ENCODE measurements at regions not wholly inside any gene's neighbourhood (a gene's known extent, or its start where the extent isn't known, plus 50 kb on each side); places are given as distances from the start of the nearest gene placed in this dataset.

DNA sequence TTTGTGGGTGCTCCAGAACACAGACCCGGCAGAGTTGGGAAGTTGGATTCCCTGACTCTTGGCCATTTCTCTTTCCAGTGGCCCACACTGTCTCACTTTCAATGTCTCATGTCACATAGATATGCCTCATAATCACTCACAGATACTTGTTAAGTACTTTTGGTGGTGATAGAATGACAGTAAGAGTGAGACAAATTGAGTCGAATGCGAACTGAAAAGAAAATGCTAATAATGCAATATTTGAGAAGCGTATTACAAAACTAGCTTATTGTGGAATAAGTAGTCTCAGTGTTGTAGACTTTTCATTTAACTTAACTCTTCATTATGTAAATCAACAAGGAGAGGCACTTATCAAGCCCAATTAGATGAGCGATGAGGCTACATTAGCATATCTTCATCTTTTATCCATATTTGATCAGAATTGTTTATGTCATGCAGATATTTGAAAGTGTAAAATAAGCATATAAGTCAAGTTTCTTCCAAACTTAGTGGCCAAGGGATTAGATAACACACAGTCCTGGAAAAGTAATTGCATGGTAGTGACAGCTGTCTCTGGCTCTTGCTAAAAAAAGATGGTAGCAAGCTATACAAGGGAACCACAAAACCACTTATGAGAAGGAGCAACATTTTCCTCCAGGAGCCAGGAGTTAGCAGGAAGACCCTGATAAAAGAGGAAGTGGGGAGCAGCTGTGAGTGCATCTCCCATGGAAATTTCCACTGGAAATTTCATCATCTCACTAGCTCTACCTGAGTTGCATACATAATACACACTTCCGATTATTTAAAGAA, 243.6 kb downstream of the ARRDC4 start:
- no peak for DNase-seq
- no peaks in the 10 kb centered on the region for H3K27me3 ChIP-seq (replicated peaks)
- H3K4me3 ChIP-seq (ENCODE audit: low read depth, low read length), result no peak overlapping the region
- in situ Hi-C loops (cut with HindIII; ENCODE audit: low pct_ligation_motif_present, low sequenced_read_pairs), result no loop called here
- TF ChIP-seq, protein P1, sequence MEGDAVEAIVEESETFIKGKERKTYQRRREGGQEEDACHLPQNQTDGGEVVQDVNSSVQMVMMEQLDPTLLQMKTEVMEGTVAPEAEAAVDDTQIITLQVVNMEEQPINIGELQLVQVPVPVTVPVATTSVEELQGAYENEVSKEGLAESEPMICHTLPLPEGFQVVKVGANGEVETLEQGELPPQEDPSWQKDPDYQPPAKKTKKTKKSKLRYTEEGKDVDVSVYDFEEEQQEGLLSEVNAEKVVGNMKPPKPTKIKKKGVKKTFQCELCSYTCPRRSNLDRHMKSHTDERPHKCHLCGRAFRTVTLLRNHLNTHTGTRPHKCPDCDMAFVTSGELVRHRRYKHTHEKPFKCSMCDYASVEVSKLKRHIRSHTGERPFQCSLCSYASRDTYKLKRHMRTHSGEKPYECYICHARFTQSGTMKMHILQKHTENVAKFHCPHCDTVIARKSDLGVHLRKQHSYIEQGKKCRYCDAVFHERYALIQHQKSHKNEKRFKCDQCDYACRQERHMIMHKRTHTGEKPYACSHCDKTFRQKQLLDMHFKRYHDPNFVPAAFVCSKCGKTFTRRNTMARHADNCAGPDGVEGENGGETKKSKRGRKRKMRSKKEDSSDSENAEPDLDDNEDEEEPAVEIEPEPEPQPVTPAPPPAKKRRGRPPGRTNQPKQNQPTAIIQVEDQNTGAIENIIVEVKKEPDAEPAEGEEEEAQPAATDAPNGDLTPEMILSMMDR (IDR thresholded peaks at IDR 0.05; ENCODE audit: low read depth, low read length, missing control alignments), result no peak
- H3K27ac ChIP-seq, result no peak overlapping the region
- no peaks in the 10 kb centered on the region for H3K36me3 ChIP-seq (replicated peaks)

DNA sequence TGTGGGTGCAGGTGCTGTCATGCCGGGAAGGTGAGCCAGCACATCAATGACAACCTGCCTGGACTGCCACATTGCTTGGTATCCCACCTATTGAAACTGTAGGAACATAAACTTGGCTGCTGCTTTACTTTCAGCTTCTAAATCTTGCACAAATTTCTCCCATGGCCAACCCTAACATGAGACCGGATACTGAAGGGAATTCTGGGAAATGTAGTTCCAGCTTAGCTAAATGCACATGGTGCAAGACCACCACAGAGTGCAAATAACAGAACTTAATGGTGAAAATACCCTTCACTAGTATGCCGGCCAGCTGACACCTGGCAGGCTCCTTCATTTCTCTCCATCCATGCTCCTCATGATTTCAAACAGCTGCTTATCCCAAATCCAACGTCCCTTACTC, 247.4 kb downstream of the ARRDC4 start:
- H3K27me3 ChIP-seq (replicated peaks), result no peaks in the 10 kb centered on the region
- no peaks in the 10 kb centered on the region for H3K36me3 ChIP-seq (replicated peaks)
- no peak for DNase-seq
- H3K4me3 ChIP-seq (ENCODE audit: low read depth, low read length), result no peak overlapping the region
- H3K27ac ChIP-seq, result no peak overlapping the region
- TF ChIP-seq, protein P1 (IDR thresholded peaks at IDR 0.05; ENCODE audit: low read depth, low read length, missing control alignments), result no peak
- in situ Hi-C loops (cut with HindIII; ENCODE audit: low pct_ligation_motif_present, low sequenced_read_pairs), result no loop called here

DNA sequence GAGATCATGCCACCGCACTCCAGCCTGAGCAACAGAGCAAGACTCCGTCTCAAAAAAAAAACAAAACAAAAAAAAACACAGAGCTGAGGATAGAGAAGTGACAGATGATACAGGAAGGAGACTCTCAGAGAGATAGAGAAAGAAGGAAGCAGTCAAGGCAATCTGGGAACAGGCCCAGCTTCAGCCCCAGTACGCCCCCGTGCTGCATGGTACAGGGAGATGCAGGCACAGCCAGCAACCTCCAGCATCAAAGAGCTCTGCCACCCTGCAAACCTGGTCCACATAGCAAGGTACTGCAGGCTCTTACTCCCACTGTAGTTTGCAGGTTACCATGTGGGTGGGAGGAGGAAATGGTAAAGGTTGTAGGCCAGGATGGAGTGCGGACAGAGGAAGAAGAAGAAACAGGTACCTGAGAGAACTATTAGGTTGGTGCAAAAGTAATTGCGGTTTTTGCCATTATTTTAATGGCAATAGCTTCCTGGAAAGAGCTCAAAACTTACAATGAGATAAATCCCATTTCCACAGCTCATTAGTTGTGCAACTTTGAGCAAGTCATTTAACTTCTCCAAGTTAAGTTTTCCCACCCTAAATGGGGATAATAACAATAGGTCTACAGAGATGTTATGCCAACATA, 253.0 kb downstream of the ARRDC4 start:
- in situ Hi-C loops (cut with HindIII; ENCODE audit: low pct_ligation_motif_present, low sequenced_read_pairs), result no loop called here
- Histone ChIP-seq H3K36me3 (replicated peaks) (no peaks in the 10 kb centered on the region), H3K27me3 (replicated peaks) (no peaks in the 10 kb centered on the region), H3K27ac (no peak overlapping the region), H3K4me3 (ENCODE audit: low read depth, low read length) (no peak overlapping the region)
- TF ChIP-seq, protein P1 (IDR thresholded peaks at IDR 0.05; ENCODE audit: low read depth, low read length, missing control alignments), result no peak
- no peak for DNase-seq

DNA sequence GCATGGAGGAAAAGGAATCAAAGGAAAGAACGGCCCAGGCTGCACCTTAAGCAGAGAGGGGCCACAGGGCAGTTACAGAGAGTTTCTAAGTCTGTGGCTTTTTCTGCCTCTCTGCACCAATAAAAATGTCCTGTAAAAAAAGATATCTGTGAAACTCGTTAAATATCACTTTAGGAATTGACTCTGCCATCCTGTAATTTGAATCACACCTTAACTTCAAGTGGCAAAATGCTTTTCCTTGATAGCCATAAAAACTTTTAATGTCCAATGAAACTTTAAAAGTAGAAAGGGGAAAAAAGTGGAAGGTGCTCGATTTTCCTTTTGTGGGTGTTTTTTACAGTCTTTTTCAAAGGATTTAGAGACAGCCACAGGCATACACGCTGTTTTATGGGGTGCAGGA, 255.7 kb downstream of the ARRDC4 start:
- H3K4me3 ChIP-seq (ENCODE audit: low read depth, low read length), result no peak overlapping the region
- H3K36me3 ChIP-seq (replicated peaks), result no peaks in the 10 kb centered on the region
- no peak overlapping the region for H3K27ac ChIP-seq
- no peaks in the 10 kb centered on the region for H3K27me3 ChIP-seq (replicated peaks)
- in situ Hi-C loops (cut with HindIII; ENCODE audit: low pct_ligation_motif_present, low sequenced_read_pairs), result no loop called here
- no peak for DNase-seq
- TF ChIP-seq, protein P1 (IDR thresholded peaks at IDR 0.05; ENCODE audit: low read depth, low read length, missing control alignments), result no peak

DNA sequence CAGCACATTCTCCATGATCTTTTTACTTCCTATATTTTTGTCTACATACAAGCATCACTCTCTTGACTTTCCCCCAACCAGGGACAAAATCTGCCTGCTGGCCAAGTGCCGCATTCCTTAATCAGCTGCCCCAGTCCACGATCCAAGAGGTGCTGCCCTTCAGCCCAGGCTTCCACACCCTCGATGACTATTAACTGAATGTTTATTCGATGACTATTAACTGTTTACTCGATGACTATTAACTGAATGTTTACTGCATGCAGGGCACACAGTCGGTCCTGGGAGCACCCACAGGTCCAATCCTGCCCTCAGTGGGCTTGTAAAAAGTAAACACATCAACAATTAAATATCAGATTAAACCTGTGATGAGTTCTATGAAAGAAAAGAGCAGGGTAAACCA, 256.9 kb downstream of the ARRDC4 start:
- no peak for DNase-seq
- no peaks in the 10 kb centered on the region for H3K36me3 ChIP-seq (replicated peaks)
- no peaks in the 10 kb centered on the region for H3K27me3 ChIP-seq (replicated peaks)
- in situ Hi-C loops (cut with HindIII; ENCODE audit: low pct_ligation_motif_present, low sequenced_read_pairs), result no loop called here
- TF ChIP-seq, protein P1 (IDR thresholded peaks at IDR 0.05; ENCODE audit: low read depth, low read length, missing control alignments), result no peak
- no peak overlapping the region for H3K27ac ChIP-seq
- H3K4me3 ChIP-seq (ENCODE audit: low read depth, low read length), result no peak overlapping the region
